GM13977 (cell line): ENCODE measurements at regions not wholly inside any gene's neighbourhood (a gene's known extent, or its start where the extent isn't known, plus 50 kb on each side); places are given as distances from the start of the nearest gene placed in this dataset.

Source experiments
- DNase-seq: peaks from one replicate; pipeline ENCODE4 v3.0.0; 2012; ENCODE audit warnings: low spot score
- CTCF ChIP-seq: IDR thresholded peaks from 2 replicates; pipeline ENCODE4 v1.5.1; 2012; ENCODE audit warnings: mild to moderate bottlenecking, control low read depth; ENCODE audit not compliant: insufficient read depth; ENCODE audit errors: extremely low read depth, missing control alignments
- in situ Hi-C: fragments of 300-500 bp; cut with MboI; formaldehyde crosslinking; loops from one replicate; pipeline ENCODE4 v1.12.0; 2022; ENCODE audit warnings: low sequenced_read_pairs, low pct_unique_long_range_greater_than_20kb, mixed read lengths, inconsistent platforms; ENCODE audit not compliant: unreplicated experiment

- no peak for TF ChIP-seq CTCF
- in situ Hi-C loops: no loop called here
- no peak for DNase-seq
Observed at GRCh38 chr2:236747925-236748324, 178.3 kb downstream of the ACKR3 start.

- DNase-seq: no peak
- no peak for TF ChIP-seq CTCF
- in situ Hi-C loops: no loop called here
Observed at GRCh38 chr2:236748385-236748784, 178.8 kb downstream of the ACKR3 start.

- DNase-seq: no peak
- in situ Hi-C loops: no loop called here
- no peak for TF ChIP-seq CTCF
Observed at GRCh38 chr2:236748801-236749200, 179.2 kb downstream of the ACKR3 start.

- no peak for DNase-seq
- in situ Hi-C loops: no loop called here
- no peak for TF ChIP-seq CTCF
Observed at GRCh38 chr2:236749346-236749745, 179.7 kb downstream of the ACKR3 start.

- in situ Hi-C loops: no loop called here
- TF ChIP-seq CTCF: no peak
- no peak for DNase-seq
Observed at GRCh38 chr2:236752096-236752495, 182.5 kb downstream of the ACKR3 start.

- in situ Hi-C loops: no loop called here
- no peak for TF ChIP-seq CTCF
Observed at GRCh38 chr2:236753606-236754270, 184.1 kb downstream of the ACKR3 start.

GRCh38 chr2:236754271-236754944 lies 184.8 kb downstream of the ACKR3 start:
- no peak for DNase-seq
- in situ Hi-C loops: no loop called here
- no peak for TF ChIP-seq CTCF

More at GRCh38 chr2:236753606-236754270, 184.1 kb downstream of the ACKR3 start:
- no peak for DNase-seq
